Cerebellar cortex (tissue), 1 donor: ENCODE measurements at regions not wholly inside any gene's neighbourhood (a gene's known extent, or its start where the extent isn't known, plus 50 kb on each side); places are given as distances from the start of the nearest gene placed in this dataset.

Source experiments
- DNase-seq: peaks from one replicate; pipeline ENCODE4 v3.0.0-alpha.2; 2015; ENCODE audit warnings: low spot score

GRCh38 chr18:2036086-2036485 is 535.2 kb downstream of the METTL4 start:
- no peak for DNase-seq

- no peak for DNase-seq
These were observed 531.0 kb downstream of the METTL4 start for GRCh38 chr18:2040279-2040678.

- DNase-seq, result no peak
These were observed 521.3 kb downstream of the METTL4 start for GRCh38 chr18:2049986-2050385.

GRCh38 chr18:2050702-2051201 is 520.6 kb downstream of the METTL4 start:
- DNase-seq, result no peak

- no peak for DNase-seq
These were observed 517.7 kb downstream of the METTL4 start for GRCh38 chr18:2053490-2054089.

- no peak for DNase-seq
These were observed 512.0 kb downstream of the METTL4 start for GRCh38 chr18:2059336-2059735.

- DNase-seq, result no peak
These were observed 511.2 kb downstream of the METTL4 start for GRCh38 chr18:2060086-2060485.

- DNase-seq, result peak; percentile 1
These were observed 500.7 kb downstream of the METTL4 start for GRCh38 chr18:2070631-2071030.

GRCh38 chr18:2075499-2075898 is 495.8 kb downstream of the METTL4 start:
- DNase-seq, result no peak

- DNase-seq, result no peak
These were observed 488.6 kb downstream of the METTL4 start for GRCh38 chr18:2082676-2083075.

GRCh38 chr18:2083691-2084090 is 487.6 kb downstream of the METTL4 start:
- peak; percentile 11 for DNase-seq

GRCh38 chr18:2086439-2086838 is 484.9 kb downstream of the METTL4 start:
- no peak for DNase-seq

GRCh38 chr18:2087877-2088673 is 483.2 kb downstream of the METTL4 start:
- no peak for DNase-seq

- no peak for DNase-seq
These were observed 481.9 kb downstream of the METTL4 start for GRCh38 chr18:2089396-2089795.

- DNase-seq, result no peak
These were observed 479.4 kb downstream of the METTL4 start for GRCh38 chr18:2091937-2092336.

- DNase-seq, result no peak
These were observed 474.8 kb downstream of the METTL4 start for GRCh38 chr18:2096551-2096950.

GRCh38 chr18:2100694-2101213 is 470.6 kb downstream of the METTL4 start:
- no peak for DNase-seq

GRCh38 chr18:2102022-2102421 is 469.3 kb downstream of the METTL4 start:
- no peak for DNase-seq

- no peak for DNase-seq
These were observed 468.0 kb downstream of the METTL4 start for GRCh38 chr18:2103299-2103698.

- DNase-seq, result peak; percentile 18
These were observed 466.5 kb downstream of the METTL4 start for GRCh38 chr18:2104620-2105462.

GRCh38 chr18:2108591-2108990 is 462.7 kb downstream of the METTL4 start:
- DNase-seq, result no peak

GRCh38 chr18:2111456-2111855 is 459.8 kb downstream of the METTL4 start:
- DNase-seq, result no peak
